ENCODE measurements at regions not wholly inside any gene's neighbourhood (a gene's known extent, or its start where the extent isn't known, plus 50 kb on each side); places are given as distances from the start of the nearest gene placed in this dataset.

DNA sequence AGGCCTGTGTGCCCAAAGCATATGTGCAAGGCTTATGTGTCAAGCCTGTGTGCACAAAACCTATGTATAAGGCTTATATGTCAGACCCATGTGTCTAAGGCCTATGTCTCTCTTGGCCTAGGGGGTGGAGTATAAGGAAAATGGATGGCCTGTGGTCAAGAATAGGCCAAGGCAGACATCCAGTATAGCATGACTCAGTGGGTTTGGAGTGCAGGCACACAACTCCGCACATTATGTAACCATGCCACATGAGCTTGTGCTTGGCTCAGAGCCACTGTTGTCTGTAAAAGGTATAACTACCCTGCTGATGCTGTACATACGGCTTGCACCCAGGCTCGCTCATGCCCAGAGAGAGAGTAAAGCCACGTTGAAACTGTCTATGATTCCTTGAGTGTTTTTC lies 626.4 kb upstream of the NUDT12 start:
- H3K4me3 ChIP-seq (ENCODE audit: low read length) = no peak overlapping the region
- no peak for DNase-seq (ENCODE audit: low read depth, low spot score)

DNA sequence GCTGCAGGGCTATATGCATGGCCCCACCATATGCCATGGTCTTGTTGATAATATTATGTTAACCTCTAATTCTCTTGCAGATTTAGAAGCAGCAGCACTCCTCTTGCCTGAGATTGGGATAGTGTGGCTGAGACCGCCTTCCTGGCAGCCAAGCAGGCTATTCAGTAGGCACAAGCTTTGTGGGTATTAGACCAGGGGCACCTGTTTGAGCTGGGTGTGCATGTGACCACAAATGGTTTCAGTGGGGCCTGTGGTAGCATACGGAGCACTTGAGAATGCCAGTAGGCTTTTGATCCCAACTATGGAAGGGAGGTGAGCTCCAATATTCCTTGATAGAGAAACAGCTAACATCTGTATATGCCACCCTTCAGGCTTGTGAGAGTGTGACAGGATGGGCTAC lies 625.1 kb upstream of the NUDT12 start:
- no peak overlapping the region for H3K4me3 ChIP-seq (ENCODE audit: low read length)
- no peak for DNase-seq (ENCODE audit: low read depth, low spot score)

DNA sequence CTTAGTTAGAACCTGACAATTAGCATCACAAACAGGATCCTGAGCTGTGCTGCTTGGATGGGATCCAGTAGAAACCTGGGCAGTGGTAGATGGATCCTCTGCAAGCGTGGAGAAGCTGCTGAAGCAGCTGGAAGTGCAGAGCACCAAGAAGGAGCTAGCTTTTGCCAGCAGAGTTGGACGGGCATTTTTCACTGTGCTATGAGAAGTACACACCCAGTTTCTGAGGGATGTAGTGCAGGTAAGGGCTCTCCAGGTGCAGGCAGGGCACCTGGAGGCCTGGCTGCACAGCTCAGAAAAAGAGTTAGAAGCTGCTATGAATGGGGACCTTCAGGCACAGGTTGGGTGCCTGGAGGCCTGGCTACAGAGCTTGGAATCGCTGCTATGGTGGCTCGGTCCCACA lies 623.9 kb upstream of the NUDT12 start:
- H3K4me3 ChIP-seq (ENCODE audit: low read length) = no peak overlapping the region
- no peak for DNase-seq (ENCODE audit: low read depth, low spot score)

DNA sequence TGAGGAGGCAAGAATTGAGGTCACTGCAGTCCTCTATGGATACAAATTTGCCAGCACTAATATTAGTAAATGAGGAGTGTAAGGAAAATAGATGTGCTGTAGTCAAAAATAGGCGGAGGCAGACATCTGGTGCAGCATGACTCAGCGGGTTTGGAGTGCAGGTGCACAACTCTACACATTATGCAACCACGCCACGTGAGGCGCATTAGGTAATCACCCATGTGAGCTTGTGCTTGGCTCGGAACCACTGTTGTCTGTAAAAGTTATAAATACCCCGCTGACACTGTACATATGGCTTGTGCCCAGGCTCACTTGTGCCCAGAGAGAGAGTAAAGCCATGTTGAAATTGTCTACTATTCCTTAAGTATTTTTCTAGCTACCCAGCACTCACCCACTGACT lies 623.5 kb upstream of the NUDT12 start:
- DNase-seq (ENCODE audit: low read depth, low spot score) = peak; percentile 16
- H3K4me3 ChIP-seq (ENCODE audit: low read length) = no peak overlapping the region

DNA sequence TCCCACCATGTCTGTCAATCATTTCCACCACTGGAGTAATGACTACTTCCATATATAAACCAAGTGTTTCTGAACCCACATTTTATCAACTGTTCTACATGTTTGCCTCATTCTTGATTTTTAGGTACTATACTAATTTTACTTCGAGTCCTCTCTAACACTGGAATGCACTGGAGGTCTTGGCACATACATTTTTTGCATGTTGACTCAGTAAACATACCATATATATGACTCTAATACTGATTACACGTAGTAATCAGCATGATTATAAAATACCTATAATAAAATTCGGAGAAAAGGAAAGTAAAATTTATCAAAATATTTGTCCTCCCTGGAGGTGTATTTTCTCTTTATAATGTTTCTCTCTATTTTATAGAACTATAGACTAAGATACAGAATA lies 621.7 kb upstream of the NUDT12 start:
- no peak for DNase-seq (ENCODE audit: low read depth, low spot score)
- H3K4me3 ChIP-seq (ENCODE audit: low read length) = no peak overlapping the region

DNA sequence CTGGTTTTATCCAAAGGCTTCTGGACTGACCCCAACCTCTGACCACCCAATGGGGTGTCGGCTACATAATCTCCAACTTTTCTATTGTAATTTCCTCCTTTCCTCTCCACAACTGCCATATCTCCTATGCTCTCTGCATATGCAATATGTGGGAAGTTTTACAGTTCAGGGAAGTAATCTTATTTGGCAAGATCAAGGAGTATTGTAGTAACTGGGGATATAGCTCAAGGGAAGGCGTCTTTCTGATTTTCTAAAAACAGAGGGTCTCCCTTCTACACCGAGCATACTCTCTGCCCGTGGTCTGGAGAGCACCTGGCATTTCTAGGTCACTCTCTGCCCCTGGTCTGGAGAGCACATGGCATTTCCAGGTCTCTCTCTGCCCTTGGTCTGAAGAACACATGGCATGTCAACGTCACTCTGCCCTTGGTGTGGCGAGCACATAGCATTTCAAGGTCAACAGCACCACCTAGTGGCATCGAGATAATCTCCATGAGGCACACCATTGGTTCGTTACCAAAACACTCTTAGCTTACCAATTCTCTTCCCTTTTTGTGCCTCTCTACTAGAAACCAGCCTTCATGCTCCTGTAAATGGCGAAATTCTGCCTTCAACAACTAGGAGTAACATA lies 616.4 kb upstream of the NUDT12 start:
- DNase-seq (ENCODE audit: low read depth, low spot score) = peak; percentile 73
- H3K4me3 ChIP-seq (ENCODE audit: low read length) = no peak overlapping the region

DNA sequence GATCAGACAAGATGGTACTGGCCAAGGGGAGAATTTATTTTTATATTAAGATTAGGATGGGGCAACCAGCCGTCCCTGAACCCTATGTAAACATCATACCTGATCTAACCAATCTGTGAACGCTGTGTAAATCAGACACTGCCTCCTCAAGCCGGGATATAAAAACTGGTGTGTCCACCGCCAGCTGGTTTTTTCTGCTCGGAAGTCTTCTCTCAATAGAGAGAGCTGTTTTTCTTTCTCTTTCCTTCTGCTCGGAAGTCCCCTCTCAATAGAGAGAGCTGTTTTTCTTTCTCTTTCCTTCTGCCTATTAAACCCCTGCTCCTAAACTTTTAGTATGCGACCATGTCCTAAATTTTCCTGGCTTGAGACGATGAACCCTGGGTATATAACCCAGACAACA lies 615.5 kb upstream of the NUDT12 start:
- no peak for DNase-seq (ENCODE audit: low read depth, low spot score)
- no peak overlapping the region for H3K4me3 ChIP-seq (ENCODE audit: low read length)

DNA sequence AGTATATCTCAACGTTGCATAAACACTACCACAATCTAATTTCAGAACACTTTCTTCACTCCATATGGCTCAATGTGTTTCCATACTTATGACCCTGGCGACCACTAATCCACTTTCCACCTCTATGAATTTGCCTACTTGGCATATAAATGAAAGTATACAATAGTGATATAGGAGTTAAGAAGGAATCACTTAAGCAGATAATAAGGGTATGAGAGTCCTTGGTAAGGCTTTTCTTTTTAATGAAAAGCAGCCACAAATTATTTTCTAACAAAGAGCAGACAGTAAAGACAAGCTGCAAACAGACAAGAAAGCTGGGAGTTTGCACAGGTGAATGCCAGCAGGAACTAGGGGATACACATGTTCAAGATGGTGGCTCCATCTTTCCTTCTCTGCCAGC lies 615.1 kb upstream of the NUDT12 start:
- no peak overlapping the region for H3K4me3 ChIP-seq (ENCODE audit: low read length)
- DNase-seq (ENCODE audit: low read depth, low spot score) = no peak

DNA sequence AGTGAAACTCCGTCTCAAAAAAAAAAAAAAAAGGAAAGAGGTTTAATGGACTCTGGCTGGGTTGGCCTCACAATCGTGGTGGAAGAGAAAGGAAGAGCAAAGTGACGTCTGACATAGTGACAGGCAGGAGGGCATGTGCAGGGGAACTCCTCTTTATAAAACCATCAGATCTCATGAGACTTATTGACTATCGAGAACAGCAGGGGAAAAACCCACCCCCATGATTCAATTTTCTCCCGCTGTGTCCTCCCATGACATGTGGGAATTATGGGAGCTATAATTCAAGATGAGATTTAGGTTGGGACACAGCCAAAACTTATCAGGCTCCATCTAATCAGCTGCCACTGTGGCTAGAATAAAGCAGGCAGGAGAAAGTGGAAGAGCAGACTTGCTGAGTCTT lies 610.4 kb upstream of the NUDT12 start:
- H3K4me3 ChIP-seq (ENCODE audit: low read length) = no peak overlapping the region
- DNase-seq (ENCODE audit: low read depth, low spot score) = no peak

DNA sequence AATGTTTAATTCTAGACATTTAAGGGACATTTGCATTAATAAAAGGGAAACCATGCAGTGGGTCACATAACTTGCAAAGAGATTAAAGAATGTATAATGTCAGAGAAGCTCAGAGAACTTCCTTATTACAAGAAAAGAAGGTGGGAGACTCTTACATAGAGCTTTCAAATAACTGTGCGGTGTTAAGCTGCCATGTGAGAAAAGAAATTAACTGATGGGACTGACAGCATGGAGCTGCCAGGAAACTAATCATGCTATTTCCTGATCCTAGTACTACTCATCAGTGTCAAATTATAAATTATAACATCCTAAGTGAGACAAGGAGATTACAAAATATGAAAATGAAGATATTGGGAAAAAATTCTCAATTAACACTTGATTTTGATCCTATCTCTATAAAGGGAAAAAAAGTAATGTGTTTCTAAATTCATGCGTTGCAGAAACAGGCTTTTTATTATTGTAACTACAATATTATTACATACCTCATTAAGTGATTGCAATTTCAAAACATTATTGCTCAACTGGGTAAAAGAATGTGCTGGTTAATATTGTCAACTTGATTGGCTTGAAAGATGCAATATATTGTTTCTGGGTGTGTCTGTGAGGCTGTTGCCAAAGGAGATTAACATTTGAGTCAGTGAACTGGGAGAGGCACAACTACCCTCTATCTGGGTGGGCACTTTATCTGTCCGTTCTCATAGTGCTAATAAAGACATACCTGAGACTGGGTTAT lies 609.5 kb upstream of the NUDT12 start:
- no peak overlapping the region for H3K4me3 ChIP-seq (ENCODE audit: low read length)
- no peak for DNase-seq (ENCODE audit: low read depth, low spot score)

GRCh38 chr5:104170926-104171325 lies 608.3 kb upstream of the NUDT12 start:
- DNase-seq (ENCODE audit: low read depth, low spot score) = no peak
- no peak overlapping the region for H3K4me3 ChIP-seq (ENCODE audit: low read length)

DNA sequence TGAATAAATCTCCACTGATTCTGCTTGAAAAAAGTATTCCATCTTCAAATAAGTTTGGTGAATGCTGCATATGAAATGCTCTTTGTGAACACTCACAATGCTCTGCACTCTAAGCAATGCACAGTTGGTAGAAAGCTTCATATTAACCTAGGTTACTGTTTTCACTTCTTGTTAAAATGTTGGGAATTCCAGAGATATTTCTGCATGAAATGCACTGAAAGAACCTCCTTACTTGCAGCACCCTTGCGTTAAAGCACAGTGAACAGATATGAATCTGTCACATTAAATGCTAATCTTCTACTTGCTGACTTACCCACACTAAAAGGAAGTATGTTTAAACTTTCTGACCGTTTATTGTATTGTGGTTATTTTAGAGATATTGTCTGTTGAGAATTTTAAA lies 584.1 kb upstream of the NUDT12 start:
- no peak overlapping the region for H3K4me3 ChIP-seq (ENCODE audit: low read length)
- DNase-seq (ENCODE audit: low read depth, low spot score) = no peak

- no peak for DNase-seq (ENCODE audit: low read depth, low spot score)
- H3K4me3 ChIP-seq (ENCODE audit: low read length) = no peak overlapping the region
Observed at GRCh38 chr5:104139840-104140239, 577.3 kb upstream of the NUDT12 start.

GRCh38 chr5:104130320-104130719 lies 567.7 kb upstream of the NUDT12 start:
- no peak overlapping the region for H3K4me3 ChIP-seq (ENCODE audit: low read length)
- DNase-seq (ENCODE audit: low read depth, low spot score) = no peak

DNA sequence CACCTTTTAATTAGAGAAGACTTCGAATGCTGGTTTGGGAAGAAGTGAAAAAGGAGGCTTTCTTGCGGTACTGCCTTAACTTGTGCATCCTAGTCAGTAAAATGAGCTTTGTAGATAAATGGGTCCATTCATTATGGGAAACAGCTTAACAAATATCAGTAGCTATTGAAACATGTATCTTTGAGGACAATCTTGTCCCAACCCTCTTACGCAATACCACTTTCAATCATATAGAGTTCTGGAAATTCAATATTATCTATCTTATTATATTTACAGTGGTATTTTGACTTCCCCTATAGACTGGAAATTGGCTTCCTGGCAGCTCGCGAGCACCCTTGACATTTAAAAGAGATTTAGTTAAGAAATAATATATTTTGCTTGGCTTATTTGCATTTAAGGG lies 565.8 kb upstream of the NUDT12 start:
- no peak for DNase-seq (ENCODE audit: low read depth, low spot score)
- H3K4me3 ChIP-seq (ENCODE audit: low read length) = no peak overlapping the region

GRCh38 chr5:104126980-104127379 lies 564.4 kb upstream of the NUDT12 start:
- no peak for DNase-seq (ENCODE audit: low read depth, low spot score)

DNA sequence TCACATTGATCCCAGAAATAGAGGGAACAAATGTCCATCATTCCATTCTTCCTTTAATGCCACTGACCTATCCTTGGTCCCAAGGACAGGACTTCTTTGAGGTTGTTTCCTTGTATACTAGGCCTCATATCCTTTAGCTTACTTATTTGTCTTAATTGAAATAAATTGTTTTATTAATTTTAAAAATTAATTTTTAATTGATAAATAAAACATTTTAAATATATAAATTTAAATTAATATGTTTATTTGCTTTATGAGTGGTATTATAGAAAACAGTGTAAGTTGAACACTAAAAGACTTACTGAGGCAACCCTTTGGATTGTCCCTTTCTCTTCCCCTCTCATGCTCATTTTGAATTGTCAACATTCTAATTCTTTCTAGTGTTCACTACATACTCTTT lies 556.9 kb upstream of the NUDT12 start:
- no peak overlapping the region for H3K4me3 ChIP-seq (ENCODE audit: low read length)
- no peak for DNase-seq (ENCODE audit: low read depth, low spot score)

More at GRCh38 chr5:104126980-104127379, 564.4 kb upstream of the NUDT12 start:
- no peak overlapping the region for H3K4me3 ChIP-seq (ENCODE audit: low read length)

- no peak for DNase-seq (ENCODE audit: low read depth, low spot score)
- H3K4me3 ChIP-seq (ENCODE audit: low read length) = no peak overlapping the region
Observed at GRCh38 chr5:104111632-104112031, 549.0 kb upstream of the NUDT12 start.

DNA sequence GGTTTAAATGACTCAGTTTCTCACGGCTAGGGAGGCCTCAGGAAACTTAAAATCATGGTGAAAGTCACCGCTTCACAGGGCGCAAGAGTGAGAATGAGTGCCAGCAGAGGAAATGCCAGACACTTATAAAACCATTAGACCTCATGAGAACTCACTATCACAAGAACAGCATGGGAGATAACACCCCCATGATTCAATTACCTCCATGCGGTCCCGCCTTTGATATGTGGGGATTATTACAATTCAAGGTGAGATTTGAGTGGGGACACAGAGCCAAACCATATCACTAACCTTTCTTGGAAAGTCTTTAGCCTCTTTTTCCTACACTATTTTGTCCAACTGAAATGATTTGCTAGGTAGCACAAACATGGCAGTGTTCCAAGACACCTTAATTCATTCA lies 533.9 kb upstream of the NUDT12 start:
- DNase-seq (ENCODE audit: low read depth, low spot score) = no peak
- no peak overlapping the region for H3K4me3 ChIP-seq (ENCODE audit: low read length)

- no peak for DNase-seq (ENCODE audit: low read depth, low spot score)
- H3K4me3 ChIP-seq (ENCODE audit: low read length) = no peak overlapping the region
Observed at GRCh38 chr5:104095527-104095926, 532.9 kb upstream of the NUDT12 start.
